ENCODE measurements at regions not wholly inside any gene's neighbourhood (a gene's known extent, or its start where the extent isn't known, plus 50 kb on each side); places are given as distances from the start of the nearest gene placed in this dataset.
A peak's percentile ranks its signal among the peaks of the same experiment; 100 is the strongest.

GRCh38 chr20:40962733-40963504, 65.7 kb upstream of the TOP1 start (continued):
- TF ChIP-seq ZBTB7B (CRISPR knock-in tag; IDR thresholded peaks at IDR 0.05) (no peak), CTCF (CRISPR knock-in tag; IDR thresholded peaks at IDR 0.05) (peak; percentile 93), ZNF546 (CRISPR knock-in tag; conservative IDR thresholded peaks at IDR 0.05) (no peak), ZNF18 (CRISPR knock-in tag; IDR thresholded peaks at IDR 0.05; ENCODE audit: insufficient replicate concordance) (no peak), NONO (IDR thresholded peaks at IDR 0.05) (no peak), NONO (CRISPR knock-in tag; conservative IDR thresholded peaks at IDR 0.05) (peak; percentile 70; the same call in 1 of the 2 replicates), ZNF484 (CRISPR knock-in tag; IDR thresholded peaks at IDR 0.05; ENCODE audit: borderline replicate concordance, low read depth) (no peak), MEF2D (CRISPR knock-in tag; IDR thresholded peaks at IDR 0.05) (no peak), ZNF333 (CRISPR knock-in tag; IDR thresholded peaks at IDR 0.05; ENCODE audit: borderline replicate concordance) (no peak; the same call in 1 of the 2 replicates), ZNF282 (IDR thresholded peaks at IDR 0.05; ENCODE audit: partially characterized antibody) (no peak), ZNF431 (CRISPR knock-in tag; IDR thresholded peaks at IDR 0.05; ENCODE audit: borderline replicate concordance, low read depth) (no peak), THAP9 (CRISPR knock-in tag; IDR thresholded peaks at IDR 0.05; ENCODE audit: borderline replicate concordance) (peak; percentile 35), ZNF891 (CRISPR knock-in tag; IDR thresholded peaks at IDR 0.05) (peak; percentile 71), KLF12 (CRISPR knock-in tag; IDR thresholded peaks at IDR 0.05; ENCODE audit: borderline replicate concordance) (no peak)
- TF ChIP-seq, protein P1, sequence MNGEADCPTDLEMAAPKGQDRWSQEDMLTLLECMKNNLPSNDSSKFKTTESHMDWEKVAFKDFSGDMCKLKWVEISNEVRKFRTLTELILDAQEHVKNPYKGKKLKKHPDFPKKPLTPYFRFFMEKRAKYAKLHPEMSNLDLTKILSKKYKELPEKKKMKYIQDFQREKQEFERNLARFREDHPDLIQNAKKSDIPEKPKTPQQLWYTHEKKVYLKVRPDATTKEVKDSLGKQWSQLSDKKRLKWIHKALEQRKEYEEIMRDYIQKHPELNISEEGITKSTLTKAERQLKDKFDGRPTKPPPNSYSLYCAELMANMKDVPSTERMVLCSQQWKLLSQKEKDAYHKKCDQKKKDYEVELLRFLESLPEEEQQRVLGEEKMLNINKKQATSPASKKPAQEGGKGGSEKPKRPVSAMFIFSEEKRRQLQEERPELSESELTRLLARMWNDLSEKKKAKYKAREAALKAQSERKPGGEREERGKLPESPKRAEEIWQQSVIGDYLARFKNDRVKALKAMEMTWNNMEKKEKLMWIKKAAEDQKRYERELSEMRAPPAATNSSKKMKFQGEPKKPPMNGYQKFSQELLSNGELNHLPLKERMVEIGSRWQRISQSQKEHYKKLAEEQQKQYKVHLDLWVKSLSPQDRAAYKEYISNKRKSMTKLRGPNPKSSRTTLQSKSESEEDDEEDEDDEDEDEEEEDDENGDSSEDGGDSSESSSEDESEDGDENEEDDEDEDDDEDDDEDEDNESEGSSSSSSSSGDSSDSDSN (CRISPR knock-in tag; IDR thresholded peaks at IDR 0.05): peak; percentile 38; the same call in 1 of the 2 replicates
- TF ChIP-seq, protein P2, sequence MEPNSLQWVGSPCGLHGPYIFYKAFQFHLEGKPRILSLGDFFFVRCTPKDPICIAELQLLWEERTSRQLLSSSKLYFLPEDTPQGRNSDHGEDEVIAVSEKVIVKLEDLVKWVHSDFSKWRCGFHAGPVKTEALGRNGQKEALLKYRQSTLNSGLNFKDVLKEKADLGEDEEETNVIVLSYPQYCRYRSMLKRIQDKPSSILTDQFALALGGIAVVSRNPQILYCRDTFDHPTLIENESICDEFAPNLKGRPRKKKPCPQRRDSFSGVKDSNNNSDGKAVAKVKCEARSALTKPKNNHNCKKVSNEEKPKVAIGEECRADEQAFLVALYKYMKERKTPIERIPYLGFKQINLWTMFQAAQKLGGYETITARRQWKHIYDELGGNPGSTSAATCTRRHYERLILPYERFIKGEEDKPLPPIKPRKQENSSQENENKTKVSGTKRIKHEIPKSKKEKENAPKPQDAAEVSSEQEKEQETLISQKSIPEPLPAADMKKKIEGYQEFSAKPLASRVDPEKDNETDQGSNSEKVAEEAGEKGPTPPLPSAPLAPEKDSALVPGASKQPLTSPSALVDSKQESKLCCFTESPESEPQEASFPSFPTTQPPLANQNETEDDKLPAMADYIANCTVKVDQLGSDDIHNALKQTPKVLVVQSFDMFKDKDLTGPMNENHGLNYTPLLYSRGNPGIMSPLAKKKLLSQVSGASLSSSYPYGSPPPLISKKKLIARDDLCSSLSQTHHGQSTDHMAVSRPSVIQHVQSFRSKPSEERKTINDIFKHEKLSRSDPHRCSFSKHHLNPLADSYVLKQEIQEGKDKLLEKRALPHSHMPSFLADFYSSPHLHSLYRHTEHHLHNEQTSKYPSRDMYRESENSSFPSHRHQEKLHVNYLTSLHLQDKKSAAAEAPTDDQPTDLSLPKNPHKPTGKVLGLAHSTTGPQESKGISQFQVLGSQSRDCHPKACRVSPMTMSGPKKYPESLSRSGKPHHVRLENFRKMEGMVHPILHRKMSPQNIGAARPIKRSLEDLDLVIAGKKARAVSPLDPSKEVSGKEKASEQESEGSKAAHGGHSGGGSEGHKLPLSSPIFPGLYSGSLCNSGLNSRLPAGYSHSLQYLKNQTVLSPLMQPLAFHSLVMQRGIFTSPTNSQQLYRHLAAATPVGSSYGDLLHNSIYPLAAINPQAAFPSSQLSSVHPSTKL (CRISPR knock-in tag; IDR thresholded peaks at IDR 0.05): peak; percentile 47
